Central memory CD8-positive, alpha-beta T cell (primary cell): ENCODE measurements at regions not wholly inside any gene's neighbourhood (a gene's known extent, or its start where the extent isn't known, plus 50 kb on each side); places are given as distances from the start of the nearest gene placed in this dataset.

ENCODE experiments used
- ATAC-seq: fragments of 150-1000 bp; cut with Tn5 transposase; replicated peaks from 2 replicates; pipeline ENCODE4 v1.10.0; 2022; ENCODE audit warnings: mild to moderate bottlenecking, moderate FRiP score, moderate number of reproducible peaks; ENCODE audit not compliant: poor library complexity, severe bottlenecking; ENCODE audit errors: extremely low read depth
- DNase-seq, 2 donors: peaks; one replicate each; pipeline ENCODE4 v3.0.0; 2021; ENCODE audit warnings: low spot score in 2 of 2
- H3K27ac Mint-ChIP-seq: one replicate; pipeline ENCODE4 v1.8.0; 2022; ENCODE audit warnings: low read depth, mild to moderate bottlenecking, moderate library complexity, mixed read lengths
- H3K27me3 Mint-ChIP-seq: one replicate; pipeline ENCODE4 v1.8.0; 2022; ENCODE audit warnings: mixed read lengths
- H3K36me3 Mint-ChIP-seq: one replicate; pipeline ENCODE4 v1.8.0; 2022; ENCODE audit warnings: mild to moderate bottlenecking, moderate library complexity, mixed read lengths; ENCODE audit not compliant: insufficient read depth
- H3K4me1 Mint-ChIP-seq: one replicate; pipeline ENCODE4 v1.8.0; 2022; ENCODE audit warnings: mixed read lengths
- H3K4me3 Mint-ChIP-seq: one replicate; pipeline ENCODE4 v1.8.0; 2022; ENCODE audit warnings: mild to moderate bottlenecking, moderate library complexity, mixed read lengths
- H3K9me3 Mint-ChIP-seq: one replicate; pipeline ENCODE4 v1.8.0; 2022; ENCODE audit warnings: mixed read lengths

DNA sequence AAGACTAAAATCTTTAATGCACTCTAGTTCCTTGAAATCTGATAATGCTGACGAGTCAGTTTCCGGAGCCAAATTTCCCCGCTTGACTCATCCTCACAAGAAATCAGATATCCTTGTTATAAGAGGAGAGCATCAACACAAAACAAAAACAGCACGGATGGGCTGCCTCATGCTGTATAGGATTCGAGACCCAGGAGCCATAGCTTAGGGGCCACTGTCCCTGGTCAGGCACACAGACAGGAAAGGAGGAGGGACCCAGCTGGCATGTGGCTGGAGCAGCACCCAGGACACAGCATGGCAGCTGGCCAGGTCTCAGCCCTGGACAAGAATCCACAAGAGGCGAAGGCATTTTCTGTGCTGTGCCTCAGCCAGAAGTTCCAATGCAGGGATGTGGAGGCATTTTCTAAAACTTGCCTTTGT lies 110.2 kb upstream of the SPATA13 start:
- peaks cover 12% of the 10 kb centered on the region for H3K4me1 Mint-ChIP-seq
- H3K27me3 Mint-ChIP-seq, result no peaks in the 10 kb centered on the region
- peaks cover 3% of the 10 kb centered on the region for H3K36me3 Mint-ChIP-seq
- no peak for ATAC-seq
- no peak for DNase-seq
- H3K27ac Mint-ChIP-seq, result no peak overlapping the region
- H3K4me3 Mint-ChIP-seq, result no peak overlapping the region
- no peaks in the 10 kb centered on the region for H3K9me3 Mint-ChIP-seq

DNA sequence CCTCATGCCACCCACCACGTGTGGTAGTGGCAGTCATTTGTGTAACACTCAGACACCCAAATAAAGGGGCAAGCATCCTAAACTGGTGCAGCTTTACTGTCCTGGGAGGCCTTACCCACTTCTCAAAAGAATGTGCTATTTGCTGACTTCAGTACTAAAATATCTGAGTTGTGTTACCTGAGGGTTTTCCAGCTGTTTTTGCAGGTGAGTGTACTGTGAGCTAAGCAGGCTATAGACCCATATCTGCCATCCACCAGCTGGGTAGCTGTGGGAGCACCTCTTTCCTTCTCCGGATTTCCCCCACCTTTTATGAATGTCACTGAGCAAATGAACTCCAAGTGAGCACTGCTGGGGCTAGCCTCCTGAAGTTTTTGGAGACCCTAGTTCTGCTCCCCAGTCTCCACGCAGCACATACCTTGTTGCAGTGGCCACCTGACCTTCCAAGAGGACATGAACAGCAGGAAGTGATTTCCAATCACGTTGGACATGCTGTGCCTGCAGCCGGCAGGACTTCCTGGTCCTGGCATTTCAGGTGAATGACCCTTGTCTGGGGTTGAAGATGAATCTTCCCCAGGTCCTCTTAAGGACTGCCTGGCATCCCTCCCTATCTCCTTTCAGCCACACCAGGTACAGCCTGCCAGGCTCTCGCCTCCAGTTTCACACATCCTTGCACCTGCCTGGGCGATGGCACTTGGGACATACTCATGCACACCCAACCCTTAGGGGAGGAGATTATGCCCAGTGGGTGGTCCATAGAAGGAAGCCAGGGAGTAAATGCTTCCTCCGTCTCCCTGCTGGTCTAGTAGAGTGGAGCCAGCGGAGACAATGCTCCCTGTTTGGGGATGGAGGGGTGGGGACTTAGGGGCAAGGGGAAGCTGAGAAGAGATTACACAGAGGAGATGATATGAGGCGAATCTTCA lies 109.5 kb upstream of the SPATA13 start:
- Mint-ChIP-seq H3K9me3 (no peaks in the 10 kb centered on the region), H3K27me3 (no peaks in the 10 kb centered on the region), H3K4me3 (no peak overlapping the region), H3K4me1 (peaks cover 12% of the 10 kb centered on the region), H3K27ac (no peak overlapping the region), H3K36me3 (peaks cover 3% of the 10 kb centered on the region)
- ATAC-seq (no peak), DNase-seq (no peak)

DNA sequence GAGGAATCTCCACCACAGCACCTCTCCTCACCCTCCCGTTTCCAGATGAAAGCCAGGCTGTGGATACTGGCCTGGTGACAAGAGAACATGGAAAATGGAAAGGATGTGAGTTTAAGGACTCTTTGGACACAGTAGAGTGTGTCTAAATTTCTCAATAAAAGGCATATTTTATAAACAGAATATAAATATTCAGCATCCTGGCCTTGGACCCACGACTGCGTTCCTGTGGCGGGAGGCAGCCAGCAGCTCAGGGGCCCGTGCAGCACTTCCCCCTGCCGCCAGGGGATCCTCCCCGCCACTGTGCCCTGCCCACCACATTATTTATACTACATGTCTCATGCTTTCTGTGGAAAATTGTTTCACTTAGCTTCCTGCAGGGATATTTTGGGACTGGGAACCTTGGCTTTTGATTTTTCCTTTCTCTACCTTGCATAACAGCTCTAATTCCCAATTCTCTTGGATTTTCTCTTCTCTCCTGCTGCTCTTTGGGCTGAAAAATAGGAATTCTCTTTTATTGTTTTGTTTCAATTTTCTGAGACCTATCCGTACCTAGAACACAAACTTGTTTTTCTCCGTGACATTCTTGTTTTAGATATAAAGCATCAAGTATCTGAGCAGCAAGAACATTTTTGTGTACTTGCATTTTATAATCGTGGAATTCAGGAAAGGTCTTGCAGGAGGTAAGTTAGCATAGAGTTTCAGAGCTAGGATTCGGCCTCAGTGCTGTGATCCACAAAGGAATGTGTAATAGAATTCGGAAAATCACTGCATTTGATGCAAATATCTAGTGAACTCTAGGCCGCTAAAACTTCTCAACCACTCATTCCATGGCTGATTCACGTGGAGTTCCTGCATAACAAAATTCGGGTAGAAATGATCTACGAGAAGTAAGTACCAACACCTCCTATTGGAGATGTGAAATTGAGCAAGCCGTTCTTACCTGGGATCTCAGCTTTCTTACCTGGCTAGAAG lies 107.7 kb upstream of the SPATA13 start:
- Mint-ChIP-seq H3K4me3 (no peak overlapping the region), H3K27ac (no peak overlapping the region), H3K9me3 (no peaks in the 10 kb centered on the region), H3K36me3 (peaks cover 3% of the 10 kb centered on the region), H3K27me3 (no peaks in the 10 kb centered on the region), H3K4me1 (peaks cover 12% of the 10 kb centered on the region)
- ATAC-seq (no peak), DNase-seq (no peak)

- ATAC-seq, result peak; percentile 92
Measured at GRCh38 chr13:24053519-24054251, 106.8 kb upstream of the SPATA13 start.

DNA sequence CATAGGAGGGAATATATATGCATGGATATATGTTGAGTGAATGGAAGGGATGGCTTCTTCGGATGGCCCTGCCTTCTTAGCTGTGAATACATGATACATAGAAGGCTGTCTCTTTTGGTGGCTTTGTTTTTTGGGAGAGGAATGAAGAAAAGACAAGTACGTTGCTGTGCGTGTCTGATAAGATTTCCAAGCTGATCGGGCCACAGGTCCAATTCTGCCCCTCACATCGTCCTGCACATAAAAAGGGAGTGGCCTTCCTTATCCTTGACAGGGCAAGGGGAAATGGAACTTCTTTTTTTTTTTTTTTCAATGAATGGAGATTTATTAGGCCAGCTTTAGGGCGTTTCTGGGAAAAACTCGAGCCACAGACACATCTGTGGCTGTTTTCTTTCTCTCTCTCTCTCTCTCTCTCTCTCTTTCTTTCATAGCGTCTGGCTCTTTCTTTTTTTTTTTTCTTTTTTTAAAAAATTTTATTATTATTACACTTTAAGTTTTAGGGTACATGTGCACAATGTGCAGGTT lies 103.8 kb upstream of the SPATA13 start:
- DNase-seq, result no peak
- Mint-ChIP-seq H3K27ac (no peak overlapping the region), H3K27me3 (peaks cover 15% of the 10 kb centered on the region), H3K4me3 (no peak overlapping the region), H3K4me1 (peaks cover 12% of the 10 kb centered on the region), H3K36me3 (peaks cover 3% of the 10 kb centered on the region), H3K9me3 (no peaks in the 10 kb centered on the region)
- no peak for ATAC-seq

More at GRCh38 chr13:24053519-24054251, 106.8 kb upstream of the SPATA13 start:
- Mint-ChIP-seq H3K27me3 (no peaks in the 10 kb centered on the region), H3K9me3 (no peaks in the 10 kb centered on the region), H3K36me3 (peaks cover 3% of the 10 kb centered on the region), H3K4me3 (no peak overlapping the region), H3K4me1 (peaks cover 12% of the 10 kb centered on the region), H3K27ac (no peak overlapping the region)
- DNase-seq, result peak; percentile 25 to 45

DNA sequence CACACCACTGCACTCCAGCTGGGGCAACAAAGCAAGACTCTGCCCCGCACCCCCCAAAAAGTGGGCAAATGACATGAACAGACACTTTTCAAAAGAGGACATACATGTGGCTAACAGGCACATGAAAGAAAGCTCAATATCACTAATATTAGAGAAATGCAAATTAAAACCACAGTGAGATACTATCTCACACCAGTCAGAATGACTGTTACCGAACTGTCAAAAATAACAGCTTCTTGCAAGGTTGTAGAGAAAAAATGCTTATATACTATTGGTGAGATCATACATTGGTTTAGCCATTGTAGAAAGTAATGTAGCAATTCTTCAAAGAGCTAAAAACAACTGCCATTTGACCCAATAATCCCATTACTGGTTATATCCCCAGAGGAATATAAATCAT lies 99.5 kb upstream of the SPATA13 start:
- Mint-ChIP-seq H3K27me3 (peaks cover 39% of the 10 kb centered on the region), H3K4me3 (no peak overlapping the region), H3K36me3 (no peaks in the 10 kb centered on the region), H3K9me3 (no peaks in the 10 kb centered on the region), H3K27ac (no peak overlapping the region), H3K4me1 (no peaks in the 10 kb centered on the region)
- DNase-seq, result no peak
- ATAC-seq, result no peak

DNA sequence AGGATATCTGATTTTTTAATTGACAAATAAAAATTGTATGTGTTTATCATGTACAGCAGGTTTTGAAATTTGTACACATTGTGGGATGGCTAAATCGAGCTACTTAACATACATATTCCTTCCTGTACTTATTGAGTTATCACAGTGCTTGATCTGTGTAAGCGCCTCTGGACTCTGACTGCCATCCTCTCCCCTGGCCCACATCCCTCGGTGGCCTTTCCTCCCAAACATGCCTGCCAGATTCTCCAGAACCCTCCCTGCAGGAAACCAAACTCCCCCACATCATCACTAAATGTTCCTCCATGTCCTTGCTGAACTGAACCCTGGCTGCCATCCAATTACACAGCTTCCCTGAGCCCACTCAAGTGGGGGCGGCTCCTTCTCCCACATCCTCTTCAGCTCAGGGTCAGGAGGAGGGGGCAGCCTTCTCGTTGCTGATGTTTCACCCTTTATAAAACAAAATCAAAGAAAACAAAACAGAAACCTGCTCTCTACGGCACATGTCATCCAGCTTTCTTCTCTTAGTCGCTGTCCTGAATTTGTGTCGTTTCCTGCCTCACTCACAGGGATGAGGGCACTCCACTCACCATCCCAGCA lies 97.1 kb upstream of the SPATA13 start:
- H3K36me3 Mint-ChIP-seq, result no peaks in the 10 kb centered on the region
- no peak overlapping the region for H3K4me3 Mint-ChIP-seq
- no peak for DNase-seq
- no peaks in the 10 kb centered on the region for H3K9me3 Mint-ChIP-seq
- no peaks in the 10 kb centered on the region for H3K4me1 Mint-ChIP-seq
- H3K27me3 Mint-ChIP-seq, result peaks cover 39% of the 10 kb centered on the region
- H3K27ac Mint-ChIP-seq, result no peak overlapping the region
- ATAC-seq, result no peak

- Mint-ChIP-seq H3K36me3 (no peaks in the 10 kb centered on the region), H3K27me3 (peaks cover 39% of the 10 kb centered on the region), H3K27ac (no peak overlapping the region), H3K4me1 (no peaks in the 10 kb centered on the region), H3K9me3 (no peaks in the 10 kb centered on the region), H3K4me3 (no peak overlapping the region)
- DNase-seq (no peak), ATAC-seq (no peak)
Measured at GRCh38 chr13:24064371-24064770, 96.1 kb upstream of the SPATA13 start.

GRCh38 chr13:24065176-24065575 lies 95.3 kb upstream of the SPATA13 start:
- H3K4me1 Mint-ChIP-seq, result no peaks in the 10 kb centered on the region
- ATAC-seq (no peak), DNase-seq (no peak)
- no peaks in the 10 kb centered on the region for H3K36me3 Mint-ChIP-seq
- no peak overlapping the region for H3K4me3 Mint-ChIP-seq
- H3K9me3 Mint-ChIP-seq, result no peaks in the 10 kb centered on the region
- H3K27ac Mint-ChIP-seq, result no peak overlapping the region
- peaks cover 36% of the 10 kb centered on the region for H3K27me3 Mint-ChIP-seq

- no peak for DNase-seq
- no peak for ATAC-seq
- H3K27ac Mint-ChIP-seq, result no peak overlapping the region
- H3K36me3 Mint-ChIP-seq, result no peaks in the 10 kb centered on the region
- H3K4me3 Mint-ChIP-seq, result no peak overlapping the region
- H3K9me3 Mint-ChIP-seq, result no peaks in the 10 kb centered on the region
- no peaks in the 10 kb centered on the region for H3K4me1 Mint-ChIP-seq
- peaks cover 24% of the 10 kb centered on the region for H3K27me3 Mint-ChIP-seq
Measured at GRCh38 chr13:24066405-24067295, 93.9 kb upstream of the SPATA13 start.

GRCh38 chr13:24068472-24068871 lies 92.0 kb upstream of the SPATA13 start:
- no peaks in the 10 kb centered on the region for H3K4me1 Mint-ChIP-seq
- H3K36me3 Mint-ChIP-seq, result no peaks in the 10 kb centered on the region
- no peak overlapping the region for H3K4me3 Mint-ChIP-seq
- H3K27ac Mint-ChIP-seq, result no peak overlapping the region
- DNase-seq, result no peak
- H3K9me3 Mint-ChIP-seq, result no peaks in the 10 kb centered on the region
- H3K27me3 Mint-ChIP-seq, result peaks cover 16% of the 10 kb centered on the region
- no peak for ATAC-seq
